SK-N-SH treated with all-trans-retinoic acid at 6 μM for 48 hours (cell line): ENCODE measurements at regions not wholly inside any gene's neighbourhood (a gene's known extent, or its start where the extent isn't known, plus 50 kb on each side); places are given as distances from the start of the nearest gene placed in this dataset.
"Not testable (repeated sequence)": the region's sequence is repeated elsewhere in the genome, so short reads cannot be mapped to it uniquely, and the experiment has no call there.

Source experiments
- ATAC-seq: fragments of 200-7000 bp; cut with Tn5 transposase; 3 replicates; pipeline ENCODE4 v1.9.1; 2020; ENCODE audit warnings: mild to moderate bottlenecking, moderate library complexity
- ARNTL ChIP-seq: fragments of 450-650 bp; formaldehyde crosslinking; IDR thresholded peaks from 2 replicates; pipeline ENCODE4 v1.5.0; 2020; ENCODE audit warnings: low read depth, mild to moderate bottlenecking, moderate library complexity, borderline replicate concordance
- BACH2 ChIP-seq: fragments of 250-450 bp; sonication (Bioruptor Pico); IDR thresholded peaks from 2 replicates; pipeline ENCODE4 v1.9.0; 2021; ENCODE audit warnings: mild to moderate bottlenecking, borderline replicate concordance
- CREB5 ChIP-seq: fragments of 250-450 bp; sonication (Bioruptor Pico); IDR thresholded peaks from 2 replicates; pipeline ENCODE4 v1.5.1; 2020; ENCODE audit warnings: low read depth, mild to moderate bottlenecking, moderate library complexity
- CSDC2 ChIP-seq: fragments of 250-450 bp; sonication (Bioruptor Pico); IDR thresholded peaks from 2 replicates; pipeline ENCODE4 v1.5.0; 2020; ENCODE audit warnings: mild to moderate bottlenecking, moderate library complexity
- CSRNP3 ChIP-seq: fragments of 250-450 bp; sonication (Bioruptor Pico); IDR thresholded peaks from 2 replicates; pipeline ENCODE4 v1.5.1; 2021; ENCODE audit warnings: mild to moderate bottlenecking, moderate library complexity
- ESRRG ChIP-seq: fragments of 250-450 bp; sonication (Bioruptor Pico); IDR thresholded peaks from 2 replicates; pipeline ENCODE4 v1.6.1; 2021; ENCODE audit warnings: mild to moderate bottlenecking
- GLIS3 ChIP-seq: fragments of 250-450 bp; sonication (Bioruptor Pico); IDR thresholded peaks from 2 replicates; pipeline ENCODE4 v1.5.0; 2020; ENCODE audit warnings: mild to moderate bottlenecking, moderate library complexity
- ISL1 ChIP-seq: fragments of 250-450 bp; sonication (Bioruptor Pico); IDR thresholded peaks from 2 replicates; pipeline ENCODE4 v2.1.2; 2022; ENCODE audit warnings: mild to moderate bottlenecking, moderate library complexity
- OSR1 ChIP-seq: fragments of 250-450 bp; sonication (Bioruptor Pico); IDR thresholded peaks from 2 replicates; pipeline ENCODE4 v1.8.0; 2022; ENCODE audit warnings: moderate library complexity, mild to moderate bottlenecking, inconsistent platforms
- RARB ChIP-seq: fragments of 250-450 bp; sonication (Bioruptor Pico); IDR thresholded peaks from 2 replicates; pipeline ENCODE4 v1.8.0; 2021; ENCODE audit warnings: mild to moderate bottlenecking, moderate library complexity
- SNAI2 ChIP-seq: fragments of 250-450 bp; sonication (Bioruptor Pico); IDR thresholded peaks from 2 replicates; pipeline ENCODE4 v1.5.0; 2020; ENCODE audit warnings: mild to moderate bottlenecking, moderate library complexity
- TCF4 ChIP-seq: fragments of 250-450 bp; sonication (Bioruptor Pico); IDR thresholded peaks from 2 replicates; pipeline ENCODE4 v1.8.0; 2021; ENCODE audit warnings: mild to moderate bottlenecking, moderate library complexity, borderline replicate concordance
- TOX ChIP-seq: fragments of 250-450 bp; sonication (Bioruptor Pico); IDR thresholded peaks from 2 replicates; pipeline ENCODE4 v1.8.0; 2021; ENCODE audit warnings: mild to moderate bottlenecking, moderate library complexity, borderline replicate concordance
- ZC3H10 ChIP-seq: fragments of 250-450 bp; sonication (Bioruptor Pico); IDR thresholded peaks from 2 replicates; pipeline ENCODE4 v1.5.1; 2021; ENCODE audit warnings: mild to moderate bottlenecking, moderate library complexity
- ZFP3 ChIP-seq: fragments of 250-450 bp; sonication (Bioruptor Pico); IDR thresholded peaks from 2 replicates; pipeline ENCODE4 v1.5.0; 2020; ENCODE audit warnings: mild to moderate bottlenecking, moderate library complexity
- ZFP30 ChIP-seq: fragments of 450-650 bp; formaldehyde crosslinking; IDR thresholded peaks from 2 replicates; pipeline ENCODE4 v1.5.0; 2022; ENCODE audit warnings: mild to moderate bottlenecking, moderate library complexity
- ZNF565 ChIP-seq: fragments of 450-650 bp; formaldehyde crosslinking; conservative IDR thresholded peaks from 2 replicates; pipeline ENCODE4 v1.5.0; 2020; ENCODE audit warnings: low read depth, mild to moderate bottlenecking, moderate library complexity
- ZNF70 ChIP-seq: fragments of 450-650 bp; formaldehyde crosslinking; IDR thresholded peaks from 2 replicates; pipeline ENCODE4 v1.5.0; 2020; ENCODE audit warnings: mild to moderate bottlenecking, moderate library complexity
- ZNF8 ChIP-seq: fragments of 450-650 bp; formaldehyde crosslinking; IDR thresholded peaks from 2 replicates; pipeline ENCODE4 v1.5.0; 2020; ENCODE audit warnings: mild to moderate bottlenecking, moderate library complexity
- TF ChIP-seq, protein P1 (sequence below): fragments of 250-450 bp; sonication (Bioruptor Pico); IDR thresholded peaks from 2 replicates; pipeline ENCODE4 v1.8.0; 2021; ENCODE audit warnings: low read depth, mild to moderate bottlenecking, moderate library complexity, borderline replicate concordance
- TF ChIP-seq, protein P2 (sequence below): fragments of 250-450 bp; sonication (Bioruptor Pico); IDR thresholded peaks from 2 replicates; pipeline ENCODE4 v1.5.0; 2020; ENCODE audit warnings: mild to moderate bottlenecking, moderate library complexity

- TF ChIP-seq TOX (CRISPR knock-in tag) (no peak), CREB5 (CRISPR knock-in tag) (no peak), ZNF565 (CRISPR knock-in tag) (no peak), ESRRG (no peak), GLIS3 (no peak), RARB (CRISPR knock-in tag) (no peak), ZNF8 (CRISPR knock-in tag) (no peak), ARNTL (CRISPR knock-in tag) (no peak), ZFP3 (no peak), CSRNP3 (CRISPR knock-in tag) (no peak), ZNF70 (CRISPR knock-in tag) (no peak), CSDC2 (CRISPR knock-in tag) (no peak), ISL1 (CRISPR knock-in tag) (no peak)
- TF ChIP-seq, protein P1, sequence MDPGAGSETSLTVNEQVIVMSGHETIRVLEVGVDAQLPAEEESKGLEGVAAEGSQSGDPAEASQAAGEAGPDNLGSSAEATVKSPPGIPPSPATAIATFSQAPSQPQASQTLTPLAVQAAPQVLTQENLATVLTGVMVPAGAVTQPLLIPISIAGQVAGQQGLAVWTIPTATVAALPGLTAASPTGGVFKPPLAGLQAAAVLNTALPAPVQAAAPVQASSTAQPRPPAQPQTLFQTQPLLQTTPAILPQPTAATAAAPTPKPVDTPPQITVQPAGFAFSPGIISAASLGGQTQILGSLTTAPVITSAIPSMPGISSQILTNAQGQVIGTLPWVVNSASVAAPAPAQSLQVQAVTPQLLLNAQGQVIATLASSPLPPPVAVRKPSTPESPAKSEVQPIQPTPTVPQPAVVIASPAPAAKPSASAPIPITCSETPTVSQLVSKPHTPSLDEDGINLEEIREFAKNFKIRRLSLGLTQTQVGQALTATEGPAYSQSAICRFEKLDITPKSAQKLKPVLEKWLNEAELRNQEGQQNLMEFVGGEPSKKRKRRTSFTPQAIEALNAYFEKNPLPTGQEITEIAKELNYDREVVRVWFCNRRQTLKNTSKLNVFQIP (CRISPR knock-in tag): no peak
- TF ChIP-seq, protein P2, sequence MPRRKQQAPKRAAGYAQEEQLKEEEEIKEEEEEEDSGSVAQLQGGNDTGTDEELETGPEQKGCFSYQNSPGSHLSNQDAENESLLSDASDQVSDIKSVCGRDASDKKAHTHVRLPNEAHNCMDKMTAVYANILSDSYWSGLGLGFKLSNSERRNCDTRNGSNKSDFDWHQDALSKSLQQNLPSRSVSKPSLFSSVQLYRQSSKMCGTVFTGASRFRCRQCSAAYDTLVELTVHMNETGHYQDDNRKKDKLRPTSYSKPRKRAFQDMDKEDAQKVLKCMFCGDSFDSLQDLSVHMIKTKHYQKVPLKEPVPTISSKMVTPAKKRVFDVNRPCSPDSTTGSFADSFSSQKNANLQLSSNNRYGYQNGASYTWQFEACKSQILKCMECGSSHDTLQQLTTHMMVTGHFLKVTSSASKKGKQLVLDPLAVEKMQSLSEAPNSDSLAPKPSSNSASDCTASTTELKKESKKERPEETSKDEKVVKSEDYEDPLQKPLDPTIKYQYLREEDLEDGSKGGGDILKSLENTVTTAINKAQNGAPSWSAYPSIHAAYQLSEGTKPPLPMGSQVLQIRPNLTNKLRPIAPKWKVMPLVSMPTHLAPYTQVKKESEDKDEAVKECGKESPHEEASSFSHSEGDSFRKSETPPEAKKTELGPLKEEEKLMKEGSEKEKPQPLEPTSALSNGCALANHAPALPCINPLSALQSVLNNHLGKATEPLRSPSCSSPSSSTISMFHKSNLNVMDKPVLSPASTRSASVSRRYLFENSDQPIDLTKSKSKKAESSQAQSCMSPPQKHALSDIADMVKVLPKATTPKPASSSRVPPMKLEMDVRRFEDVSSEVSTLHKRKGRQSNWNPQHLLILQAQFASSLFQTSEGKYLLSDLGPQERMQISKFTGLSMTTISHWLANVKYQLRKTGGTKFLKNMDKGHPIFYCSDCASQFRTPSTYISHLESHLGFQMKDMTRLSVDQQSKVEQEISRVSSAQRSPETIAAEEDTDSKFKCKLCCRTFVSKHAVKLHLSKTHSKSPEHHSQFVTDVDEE (CRISPR knock-in tag): no peak
- ATAC-seq: no peak
These were observed 1234.4 kb downstream of the CNTNAP5 start for GRCh38 chr2:125259451-125259850.

GRCh38 chr2:125260366-125260930, 1235.4 kb downstream of the CNTNAP5 start:
- not testable (repeated sequence) for ATAC-seq

DNA sequence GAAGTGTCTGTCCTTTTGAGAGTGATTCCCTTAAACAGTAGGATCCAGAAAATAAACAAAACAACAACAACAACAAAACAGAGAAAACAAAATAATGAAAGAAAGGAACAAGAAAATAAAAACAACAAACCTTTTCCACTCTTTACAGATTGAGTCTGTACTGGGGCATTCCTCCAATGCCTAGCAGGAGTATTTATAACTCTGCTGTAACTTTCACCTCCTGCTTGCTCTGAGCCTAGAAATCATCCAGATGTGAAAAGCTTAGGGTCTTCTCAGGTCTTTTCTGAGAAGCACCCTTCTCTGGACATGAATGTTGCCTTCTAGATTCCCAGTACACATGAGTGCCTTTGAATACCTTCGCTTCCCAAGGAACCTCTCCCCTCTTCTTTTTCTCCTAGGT, 1239.4 kb downstream of the CNTNAP5 start:
- ATAC-seq: no peak
- TF ChIP-seq CSDC2 (CRISPR knock-in tag): no peak
- TF ChIP-seq ZFP30 (CRISPR knock-in tag): no peak
- TF ChIP-seq ARNTL (CRISPR knock-in tag): no peak
- no peak for TF ChIP-seq SNAI2 (CRISPR knock-in tag)
- TF ChIP-seq ZNF70 (CRISPR knock-in tag): no peak
- TF ChIP-seq ISL1 (CRISPR knock-in tag): no peak
- no peak for TF ChIP-seq BACH2 (CRISPR knock-in tag)
- no peak for TF ChIP-seq RARB (CRISPR knock-in tag)
- no peak for TF ChIP-seq ZNF8 (CRISPR knock-in tag)
- TF ChIP-seq, protein P1 (CRISPR knock-in tag): no peak
- no peak for TF ChIP-seq TCF4 (CRISPR knock-in tag)
- TF ChIP-seq ZFP3: no peak
- no peak for TF ChIP-seq CSRNP3 (CRISPR knock-in tag)
- TF ChIP-seq OSR1 (CRISPR knock-in tag): no peak
- no peak for TF ChIP-seq GLIS3
- TF ChIP-seq ZC3H10 (CRISPR knock-in tag): no peak
